GM21360 (cell line): ENCODE measurements at regions not wholly inside any gene's neighbourhood (a gene's known extent, or its start where the extent isn't known, plus 50 kb on each side); places are given as distances from the start of the nearest gene placed in this dataset.

ENCODE experiments used
- ATAC-seq: cut with Tn5 transposase; IDR thresholded peaks from one replicate; pipeline ENCODE4 v1.9.1; 2021; ENCODE audit warnings: mild to moderate bottlenecking, moderate library complexity; ENCODE audit not compliant: unreplicated experiment

- ATAC-seq, result no peak
Observed at GRCh38 chr9:89877051-89878002, 272.5 kb downstream of the GADD45G start.

DNA sequence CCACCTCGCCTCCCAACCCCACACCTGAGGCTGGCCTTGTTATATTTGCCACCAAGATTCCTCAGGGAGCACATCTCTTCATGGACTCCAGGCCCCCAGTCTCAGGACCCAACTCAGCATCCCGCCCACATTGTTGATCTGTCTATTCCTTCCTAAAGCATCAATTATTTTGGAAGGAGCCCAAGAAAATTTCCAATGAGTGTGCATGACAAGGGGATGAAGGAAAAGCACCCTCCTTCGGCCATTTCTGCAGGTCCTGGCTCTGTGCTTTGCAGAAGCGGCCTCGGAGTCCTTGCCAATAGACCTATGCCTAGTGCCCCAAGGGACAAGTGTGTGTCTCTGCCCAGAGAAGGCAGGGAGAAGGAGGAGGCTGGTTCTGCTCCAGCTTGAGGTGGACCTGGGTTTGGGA lies 273.2 kb downstream of the GADD45G start:
- no peak for ATAC-seq

DNA sequence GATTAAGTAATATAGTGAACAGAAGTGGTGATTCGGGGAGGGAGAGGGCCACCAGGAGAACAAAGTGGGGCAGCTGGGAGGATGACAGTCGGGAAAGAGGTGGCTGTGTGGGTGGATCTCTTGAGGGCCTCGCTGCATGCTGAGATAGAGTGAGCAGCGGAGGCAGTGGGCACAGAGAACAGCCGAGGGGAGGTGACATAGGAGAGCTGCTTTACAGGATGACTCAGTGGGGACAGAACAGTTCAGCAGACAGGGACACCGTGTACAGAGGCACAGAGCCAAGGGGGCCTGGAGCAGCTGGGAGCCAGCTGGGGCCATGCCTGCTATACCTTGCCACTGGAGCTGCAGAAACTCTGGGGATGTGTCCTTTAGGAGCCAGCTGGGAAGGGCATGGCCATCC lies 273.9 kb downstream of the GADD45G start:
- ATAC-seq, result no peak

- no peak for ATAC-seq
Observed at GRCh38 chr9:89879276-89879675, 274.5 kb downstream of the GADD45G start.

DNA sequence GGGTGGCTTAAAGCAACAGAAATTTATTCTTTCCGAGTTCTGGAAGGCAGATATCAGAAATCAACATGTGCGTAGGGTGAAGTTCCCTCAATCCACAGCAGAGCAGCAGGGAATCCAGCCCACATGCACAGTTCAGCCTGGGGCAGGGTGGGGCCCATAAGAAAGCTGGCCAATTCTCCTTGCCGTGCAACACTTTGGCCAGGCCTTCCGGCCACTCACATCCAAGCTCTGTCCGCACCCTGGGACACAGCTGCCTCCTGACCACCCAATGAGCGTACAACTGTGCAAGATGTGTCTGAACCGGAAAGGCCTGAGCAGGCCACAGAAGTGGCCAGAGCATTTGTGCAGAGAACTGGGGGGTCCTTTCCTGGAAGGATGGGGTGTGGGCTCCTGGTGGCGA lies 274.9 kb downstream of the GADD45G start:
- ATAC-seq, result no peak

DNA sequence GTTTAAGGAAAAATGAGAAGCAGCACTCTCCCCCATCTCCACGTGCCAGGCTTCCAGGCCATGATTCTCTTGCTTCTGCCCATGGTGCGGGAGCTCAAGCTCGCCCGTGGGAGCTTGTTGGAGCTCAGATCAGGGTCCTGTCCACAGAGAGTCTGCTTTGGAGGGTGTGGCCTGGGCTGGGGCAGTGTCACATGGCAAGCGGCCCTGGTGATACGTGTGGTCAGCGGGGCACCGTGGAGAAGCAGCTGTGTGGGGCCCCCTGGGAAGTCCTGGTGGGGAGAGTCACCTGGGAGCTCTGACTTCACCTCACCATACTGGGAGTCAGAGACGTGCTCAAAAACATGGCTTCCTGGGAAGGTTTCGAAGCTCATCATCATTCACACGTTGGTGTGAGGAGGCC lies 275.3 kb downstream of the GADD45G start:
- no peak for ATAC-seq

DNA sequence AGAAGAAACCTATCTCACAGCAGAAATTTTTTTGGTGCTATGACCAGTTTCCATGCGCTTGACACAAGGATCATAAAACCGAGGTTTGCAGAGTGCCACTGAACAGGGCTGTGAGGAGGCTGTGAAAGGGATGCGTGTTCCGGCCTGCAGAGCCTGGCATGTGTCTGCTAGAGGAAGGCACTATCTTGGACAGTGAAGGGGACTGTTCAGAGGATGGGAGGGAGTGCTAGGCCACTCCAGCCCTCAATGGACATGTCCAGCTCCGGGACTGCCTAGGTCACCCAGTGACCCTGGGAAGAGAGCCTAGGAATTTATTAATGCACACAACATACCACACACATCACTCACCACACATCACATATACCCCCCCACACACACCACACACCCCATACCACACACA lies 275.9 kb downstream of the GADD45G start:
- ATAC-seq, result no peak

DNA sequence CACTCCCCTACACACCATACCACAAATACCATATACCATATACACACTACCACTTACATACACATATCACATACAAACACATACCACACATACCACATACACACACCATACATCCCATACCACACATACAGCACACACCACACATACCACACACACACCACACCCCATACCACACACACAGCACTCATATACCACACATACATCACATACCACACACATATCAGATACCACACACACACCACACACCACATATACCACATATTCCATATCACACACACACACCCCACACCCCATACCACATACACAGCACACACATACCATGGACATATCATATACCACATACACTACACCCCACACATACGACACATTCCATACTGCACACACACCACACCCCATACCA lies 276.6 kb downstream of the GADD45G start:
- no peak for ATAC-seq

- no peak for ATAC-seq
Observed at GRCh38 chr9:89882930-89883361, 278.1 kb downstream of the GADD45G start.

DNA sequence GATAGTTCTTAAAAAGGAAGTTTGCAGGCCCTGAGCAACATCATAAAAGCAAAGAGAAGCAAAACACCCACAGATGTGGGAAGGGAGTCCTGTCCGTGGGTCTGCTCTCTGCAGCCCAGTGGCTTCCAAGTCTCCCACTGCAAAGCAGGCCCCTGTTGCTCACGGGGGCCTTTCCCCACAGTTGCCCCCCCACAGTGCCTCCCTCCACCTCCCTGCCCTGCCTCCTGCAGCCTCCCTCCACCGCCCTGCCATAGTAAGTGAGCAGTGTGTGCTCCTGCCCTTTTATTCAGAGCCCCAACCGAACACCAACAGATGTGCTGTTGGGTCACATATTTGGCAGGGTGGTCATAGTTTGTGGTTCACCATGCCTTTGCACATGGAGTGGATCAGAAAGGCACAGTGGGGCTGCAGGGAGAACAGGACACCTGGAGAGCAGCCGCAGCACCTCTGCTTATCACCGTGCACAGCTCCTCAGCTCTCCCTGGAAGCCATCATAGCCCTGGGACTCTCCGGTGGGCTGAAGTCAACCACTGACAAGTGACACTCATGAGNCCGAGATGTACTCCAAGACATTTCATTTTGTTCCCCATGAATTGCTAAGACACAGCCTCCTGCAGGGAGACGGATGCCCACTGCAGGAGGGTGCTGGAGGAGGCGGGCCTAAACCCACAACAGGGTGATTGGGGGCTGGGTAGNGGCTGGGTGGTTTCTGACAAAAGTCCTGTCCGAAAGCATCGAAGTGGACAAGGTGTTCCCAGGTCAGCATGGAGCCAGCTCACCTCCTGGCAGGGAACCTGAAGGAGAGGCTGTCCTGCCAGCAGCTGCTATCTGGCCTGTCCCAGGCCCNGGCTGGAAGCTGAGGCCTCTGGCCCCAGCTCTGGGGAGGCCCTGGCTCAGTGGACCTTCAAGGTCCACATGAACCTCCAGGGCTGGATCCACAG lies 278.9 kb downstream of the GADD45G start:
- no peak for ATAC-seq

DNA sequence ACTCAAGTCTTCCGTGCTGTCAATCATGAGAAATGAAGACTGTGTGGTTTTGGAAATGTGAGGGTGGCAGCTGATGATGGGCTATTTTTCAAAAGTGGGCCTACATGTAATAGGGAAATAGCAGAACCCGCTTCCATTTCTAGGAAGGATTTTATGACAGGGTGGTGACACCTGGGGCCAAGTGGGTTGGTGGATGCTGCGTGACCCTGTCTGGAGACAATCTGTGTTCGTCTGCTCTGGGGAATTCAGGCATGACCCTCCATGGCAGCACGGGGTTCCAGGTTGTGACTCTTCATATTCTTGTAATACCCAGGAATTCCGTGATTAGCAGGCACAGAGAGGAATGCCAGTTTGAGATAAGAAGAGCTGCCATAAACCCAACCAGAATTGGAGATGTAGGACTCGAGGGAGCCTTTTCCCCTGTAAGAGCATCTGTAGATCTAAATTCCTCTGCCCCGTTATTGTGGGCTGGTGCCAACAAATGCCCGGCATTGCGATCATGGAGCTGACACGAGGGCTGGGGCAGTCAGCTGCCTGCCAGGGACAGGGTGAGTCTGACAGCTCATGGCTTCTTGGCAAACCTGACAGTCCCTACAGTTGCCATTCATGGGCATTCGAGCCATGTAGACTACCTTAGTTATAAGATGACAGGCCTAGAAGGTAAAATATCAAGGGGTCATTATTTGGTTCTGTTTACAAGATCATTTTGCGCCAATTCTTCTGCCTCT lies 279.7 kb downstream of the GADD45G start:
- no peak for ATAC-seq

- no peak for ATAC-seq
Observed at GRCh38 chr9:89885156-89885555, 280.3 kb downstream of the GADD45G start.

DNA sequence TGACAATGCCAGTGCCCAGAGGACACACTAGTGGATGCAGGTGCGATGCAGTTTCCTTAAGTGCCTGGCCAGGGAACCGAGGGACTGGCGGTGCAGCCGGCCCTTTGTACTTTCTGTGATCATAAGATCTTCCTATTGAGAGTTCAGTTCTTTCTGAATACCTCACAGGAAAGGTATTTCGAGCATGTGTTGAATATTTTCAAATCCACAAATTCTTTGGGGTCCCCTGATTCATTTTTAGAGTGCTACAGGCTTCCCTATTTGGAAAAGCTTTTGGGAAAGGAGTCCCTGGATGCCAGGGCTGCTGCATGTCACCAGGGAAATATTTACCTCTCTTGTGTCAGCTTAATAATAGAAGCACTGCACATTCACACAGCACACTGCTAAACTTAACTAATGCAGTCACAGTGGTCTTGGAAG lies 281.5 kb downstream of the GADD45G start:
- ATAC-seq, result no peak

GRCh38 chr9:89887286-89887685 lies 282.5 kb downstream of the GADD45G start:
- no peak for ATAC-seq

DNA sequence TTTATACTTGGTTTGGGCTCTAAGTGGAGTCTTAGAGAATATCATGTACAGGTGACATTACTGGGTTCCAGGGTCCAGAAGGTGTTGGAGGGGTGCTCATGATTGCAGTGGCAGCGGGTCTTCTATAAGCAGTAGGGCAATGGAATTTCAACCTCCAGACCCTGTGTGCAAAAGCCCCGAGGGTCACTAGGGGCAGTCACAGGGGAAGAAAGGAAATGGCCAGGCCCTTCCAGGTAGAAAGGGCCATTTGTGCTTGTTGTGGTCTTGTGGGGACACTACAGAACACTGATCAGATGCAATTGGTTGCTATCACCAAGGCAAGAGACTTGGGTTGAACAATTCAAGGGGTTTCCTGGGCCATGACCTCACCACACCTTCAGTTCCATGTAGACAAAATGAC lies 283.4 kb downstream of the GADD45G start:
- no peak for ATAC-seq

- no peak for ATAC-seq
Observed at GRCh38 chr9:89888677-89889076, 283.9 kb downstream of the GADD45G start.

DNA sequence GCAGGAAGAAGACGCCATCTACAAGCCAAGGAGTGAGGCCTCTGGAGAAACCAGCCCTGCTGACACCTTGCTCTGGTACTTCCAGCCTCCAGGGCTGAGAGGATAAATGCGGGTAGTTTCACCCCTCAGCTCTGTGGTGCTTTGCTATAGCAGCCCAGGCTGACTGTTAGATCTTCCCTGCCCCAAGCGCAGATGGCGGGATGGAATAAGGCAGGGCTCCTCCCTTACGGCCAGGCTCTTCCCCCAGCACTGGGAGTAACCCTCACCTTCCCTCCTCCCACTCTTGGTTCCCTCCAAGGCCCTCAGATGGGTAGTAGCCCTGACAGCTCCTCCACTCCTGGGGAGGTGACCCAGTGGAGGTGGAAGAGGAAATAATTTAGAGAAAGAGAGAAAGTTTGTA lies 285.1 kb downstream of the GADD45G start:
- ATAC-seq, result no peak

DNA sequence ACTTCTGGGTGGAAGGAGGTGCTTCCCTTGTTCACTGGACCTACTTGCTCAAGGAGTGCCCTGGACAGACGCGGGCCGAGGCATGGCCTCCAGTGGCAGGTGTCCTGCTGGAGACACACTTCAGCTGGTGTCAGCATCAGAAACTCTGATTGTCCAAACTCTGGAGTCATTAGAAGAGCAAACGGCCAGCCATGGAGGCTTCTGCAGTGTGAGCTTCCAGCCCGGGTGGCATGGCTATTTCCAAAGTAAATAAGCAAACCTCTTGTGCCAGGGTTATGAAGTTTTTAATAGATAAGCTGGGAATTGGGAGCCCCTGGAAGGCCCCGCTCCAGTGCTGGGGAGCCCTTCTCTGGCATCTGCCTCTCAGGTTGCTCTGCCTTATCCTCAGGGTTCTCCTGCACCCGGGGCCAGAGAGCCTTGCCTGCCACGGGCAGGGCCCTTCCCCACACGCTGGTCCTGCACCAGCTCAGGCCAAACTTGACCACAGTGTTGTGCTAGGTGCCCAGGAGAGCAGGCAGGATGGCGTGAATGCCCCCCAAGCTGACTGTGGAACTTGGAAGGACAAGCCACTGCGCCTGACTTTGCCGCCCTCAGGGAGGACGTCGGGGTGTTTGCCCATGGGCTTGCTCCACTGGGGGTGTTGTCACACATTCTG lies 285.6 kb downstream of the GADD45G start:
- no peak for ATAC-seq

GRCh38 chr9:89891221-89891590 lies 286.4 kb downstream of the GADD45G start:
- ATAC-seq, result no peak

- no peak for ATAC-seq
Observed at GRCh38 chr9:89891591-89892304, 286.9 kb downstream of the GADD45G start.
